ENCODE measurements at regions not wholly inside any gene's neighbourhood (a gene's known extent, or its start where the extent isn't known, plus 50 kb on each side); places are given as distances from the start of the nearest gene placed in this dataset.

GRCh38 chr2:36006444-36006843, 349.1 kb upstream of the CRIM1 start:
- DNase-seq (ENCODE audit: low spot score) = no peak
- Histone ChIP-seq H3K27ac (ENCODE audit: low read depth, low read length, poor library complexity, severe bottlenecking) (no peak overlapping the region), H3K36me3 (ENCODE audit: insufficient read depth, low read length, poor library complexity, severe bottlenecking) (no peaks in the 10 kb centered on the region), H3K27me3 (replicated peaks; ENCODE audit: insufficient read depth, low read depth, low read length, poor library complexity) (no peaks in the 10 kb centered on the region), H3K4me3 (ENCODE audit: low read depth, low read length, poor library complexity, severe bottlenecking) (no peak overlapping the region), H3K9me3 (ENCODE audit: low read depth, low read length, poor library complexity, severe bottlenecking) (no peaks in the 10 kb centered on the region), H3K4me1 (ENCODE audit: insufficient read depth, low read length, poor library complexity, severe bottlenecking) (no peaks in the 10 kb centered on the region)
- TF ChIP-seq EZH2 (IDR thresholded peaks at IDR 0.05; ENCODE audit: borderline replicate concordance, low read depth, low read length, poor library complexity, severe bottlenecking) (no peak), CTCF (conservative IDR thresholded peaks at IDR 0.05; ENCODE audit: low read depth, low read length) (no peak)
- intact Hi-C loops (cut with micrococcal nuclease; ENCODE audit: unreplicated experiment) = no loop called here
- ChIA-PET CTCF (no interaction called here), POLR2A (ENCODE audit: low non-redundant PET) (no interaction called here)
- no TSS peak for BruUV-seq (replicated peaks)

- intact Hi-C loops (cut with micrococcal nuclease; ENCODE audit: unreplicated experiment) = no loop called here
- Histone ChIP-seq H3K27ac (ENCODE audit: low read depth, low read length, poor library complexity, severe bottlenecking) (no peak overlapping the region), H3K36me3 (ENCODE audit: insufficient read depth, low read length, poor library complexity, severe bottlenecking) (no peaks in the 10 kb centered on the region), H3K27me3 (replicated peaks; ENCODE audit: insufficient read depth, low read depth, low read length, poor library complexity) (no peaks in the 10 kb centered on the region), H3K4me1 (ENCODE audit: insufficient read depth, low read length, poor library complexity, severe bottlenecking) (no peaks in the 10 kb centered on the region), H3K4me3 (ENCODE audit: low read depth, low read length, poor library complexity, severe bottlenecking) (no peak overlapping the region), H3K9me3 (ENCODE audit: low read depth, low read length, poor library complexity, severe bottlenecking) (no peaks in the 10 kb centered on the region)
- no TSS peak for BruUV-seq (replicated peaks)
- ChIA-PET POLR2A (ENCODE audit: low non-redundant PET) (no interaction called here), CTCF (no interaction called here)
- TF ChIP-seq EZH2 (IDR thresholded peaks at IDR 0.05; ENCODE audit: borderline replicate concordance, low read depth, low read length, poor library complexity, severe bottlenecking) = no peak
- TF ChIP-seq CTCF (conservative IDR thresholded peaks at IDR 0.05; ENCODE audit: low read depth, low read length) = no peak
- DNase-seq (ENCODE audit: low spot score) = no peak
Measured at GRCh38 chr2:36002941-36003340, 352.6 kb upstream of the CRIM1 start.

- ChIA-PET POLR2A (ENCODE audit: low non-redundant PET) (no interaction called here), CTCF (no interaction called here)
- Histone ChIP-seq H3K36me3 (ENCODE audit: insufficient read depth, low read length, poor library complexity, severe bottlenecking) (no peaks in the 10 kb centered on the region), H3K9me3 (ENCODE audit: low read depth, low read length, poor library complexity, severe bottlenecking) (no peaks in the 10 kb centered on the region), H3K4me1 (ENCODE audit: insufficient read depth, low read length, poor library complexity, severe bottlenecking) (no peaks in the 10 kb centered on the region), H3K27ac (ENCODE audit: low read depth, low read length, poor library complexity, severe bottlenecking) (no peak overlapping the region), H3K4me3 (ENCODE audit: low read depth, low read length, poor library complexity, severe bottlenecking) (no peak overlapping the region), H3K27me3 (replicated peaks; ENCODE audit: insufficient read depth, low read depth, low read length, poor library complexity) (no peaks in the 10 kb centered on the region)
- no peak for DNase-seq (ENCODE audit: low spot score)
- TF ChIP-seq EZH2 (IDR thresholded peaks at IDR 0.05; ENCODE audit: borderline replicate concordance, low read depth, low read length, poor library complexity, severe bottlenecking) = no peak
- intact Hi-C loops (cut with micrococcal nuclease; ENCODE audit: unreplicated experiment) = no loop called here
- no TSS peak for BruUV-seq (replicated peaks)
Measured at GRCh38 chr2:35997488-35997887, 358.1 kb upstream of the CRIM1 start.

- POLR2A ChIA-PET (ENCODE audit: low non-redundant PET) = no interaction called here
- CTCF ChIA-PET = no interaction called here
- no TSS peak for BruUV-seq (replicated peaks)
Measured at GRCh38 chr2:35989503-35989902, 366.1 kb upstream of the CRIM1 start.

More at GRCh38 chr2:35989503-35989902, 366.1 kb upstream of the CRIM1 start:
- intact Hi-C loops (cut with micrococcal nuclease; ENCODE audit: unreplicated experiment) = no loop called here
- no peak for DNase-seq (ENCODE audit: low spot score)
- no peak overlapping the region for H3K4me3 ChIP-seq (ENCODE audit: low read depth, low read length, poor library complexity, severe bottlenecking)
- no peak overlapping the region for H3K27ac ChIP-seq (ENCODE audit: low read depth, low read length, poor library complexity, severe bottlenecking)
- H3K27me3 ChIP-seq (replicated peaks; ENCODE audit: insufficient read depth, low read depth, low read length, poor library complexity) = no peaks in the 10 kb centered on the region
- H3K4me1 ChIP-seq (ENCODE audit: insufficient read depth, low read length, poor library complexity, severe bottlenecking) = no peaks in the 10 kb centered on the region
- TF ChIP-seq EZH2 (IDR thresholded peaks at IDR 0.05; ENCODE audit: borderline replicate concordance, low read depth, low read length, poor library complexity, severe bottlenecking) (no peak), CTCF (conservative IDR thresholded peaks at IDR 0.05; ENCODE audit: low read depth, low read length) (no peak)
- no peaks in the 10 kb centered on the region for H3K36me3 ChIP-seq (ENCODE audit: insufficient read depth, low read length, poor library complexity, severe bottlenecking)
- no peaks in the 10 kb centered on the region for H3K9me3 ChIP-seq (ENCODE audit: low read depth, low read length, poor library complexity, severe bottlenecking)
